GM12878 (cell line): ENCODE measurements at regions not wholly inside any gene's neighbourhood (a gene's known extent, or its start where the extent isn't known, plus 50 kb on each side); places are given as distances from the start of the nearest gene placed in this dataset.

Source experiments
- ATAC-seq: fragments of 200-7000 bp; cut with Tn5 transposase; 3 replicates; pipeline ENCODE4 v1.9.1; 2020; ENCODE audit warnings: mild to moderate bottlenecking, moderate library complexity
- BruUV-seq: library from RNA; stranded (reverse); fragments of 400-500 nt; replicated peaks from 2 replicates; lab custom pipeline; 2021; lab: Mats Ljungman, UMichigan
- CTCF ChIA-PET: fragments of 300-600 bp; sonication (Branson Sonifier 250); formaldehyde crosslinking; extraction: SDS; loops from one replicate; lab custom pipeline; 2021; ENCODE audit warnings: inconsistent platforms; lab: Yijun Ruan, JAX
- POLR2A ChIA-PET: fragments of 350-600 bp; formaldehyde crosslinking; extraction: SDS; loops from one replicate; lab custom pipeline; 2021; ENCODE audit warnings: inconsistent platforms; lab: Charles Lee
- RAD21 ChIA-PET: fragments of 300-600 bp; sonication (Branson Sonifier 250); formaldehyde crosslinking; loops from one replicate; lab custom pipeline; 2023; ENCODE audit warnings: antibody characterized with exemption; ENCODE audit not compliant: unreplicated experiment; lab: Charles Lee
- SMC1A ChIA-PET: fragments of 300-600 bp; sonication (Branson Sonifier 250); formaldehyde crosslinking; loops from one replicate; lab custom pipeline; 2023; ENCODE audit not compliant: unreplicated experiment, uncharacterized antibody; lab: Charles Lee
- DNase-seq: peaks from one replicate; pipeline ENCODE4 v3.0.0-alpha.2; 2011; ENCODE audit warnings: low read depth, low spot score
- FAIRE-seq: peaks from 3 replicates; lab custom pipeline; 2011; peaks lifted over from hg19 to GRCh38; lab: Jason Lieb, UNC
- H2AFZ ChIP-seq: 2 replicates; pipeline ENCODE4 v1.6.0; 2011; ENCODE audit warnings: low read depth, low read length, control low read depth; ENCODE audit not compliant: control insufficient read depth
- H3K27ac ChIP-seq: 2 replicates; pipeline ENCODE4 v1.5.1; 2011; ENCODE audit warnings: control low read depth; ENCODE audit not compliant: control insufficient read depth, insufficient read depth
- H3K27me3 ChIP-seq, 2 experiments: replicated peaks in 1 of 2; 2 replicates each; pipeline versions ENCODE4 v1.6.0 to v1.6.1; 2011; ENCODE audit warnings: low read length in 1 of 2; ENCODE audit not compliant: control insufficient read depth in 2 of 2, insufficient read depth in 2 of 2
- H3K36me3 ChIP-seq, 2 experiments: 2 replicates each; pipeline ENCODE4 v1.5.1; 2011; ENCODE audit warnings: low read length in 1 of 2; ENCODE audit not compliant: control insufficient read depth in 2 of 2, insufficient read depth in 2 of 2
- H3K4me1 ChIP-seq: 2 replicates; pipeline ENCODE4 v1.6.1; 2011; ENCODE audit warnings: mild to moderate bottlenecking, low read length, moderate library complexity, mixed read lengths; ENCODE audit not compliant: control insufficient read depth, insufficient read depth
- H3K4me2 ChIP-seq: 2 replicates; pipeline ENCODE4 v1.6.0; 2011; ENCODE audit warnings: control low read depth; ENCODE audit not compliant: control insufficient read depth, insufficient read depth
- H3K4me3 ChIP-seq: fragments of 200-600 bp; sonication (generic); 2 replicates; pipeline ENCODE4 v1.5.1; 2016
- H3K79me2 ChIP-seq: 2 replicates; pipeline ENCODE4 v1.6.0; 2011; ENCODE audit warnings: low read length; ENCODE audit not compliant: control insufficient read depth, insufficient read depth
- H3K9ac ChIP-seq: 2 replicates; pipeline ENCODE4 v1.8.0; 2011; ENCODE audit warnings: low read length, control low read depth, mixed read lengths; ENCODE audit not compliant: control insufficient read depth, insufficient read depth
- H3K9me3 ChIP-seq: replicated peaks from 3 replicates; pipeline ENCODE4 v1.5.1; 2011; ENCODE audit warnings: mild to moderate bottlenecking, low read length; ENCODE audit not compliant: control insufficient read depth, insufficient read depth
- H4K20me1 ChIP-seq: 2 replicates; pipeline ENCODE4 v1.6.0; 2011; ENCODE audit not compliant: control insufficient read depth, insufficient read depth
- CHD2 ChIP-seq: IDR thresholded peaks from 2 replicates; pipeline ENCODE4 v1.6.1; 2011; ENCODE audit warnings: low read depth, low read length, improper control_type of control experiment, borderline replicate concordance
- ESRRA ChIP-seq: IDR thresholded peaks from 2 replicates; pipeline ENCODE4 v1.6.1; 2012; ENCODE audit warnings: mild to moderate bottlenecking, low read length, improper control_type of control experiment
- JUND ChIP-seq: IDR thresholded peaks from 2 replicates; pipeline ENCODE4 v1.6.1; 2012; ENCODE audit warnings: low read depth, mild to moderate bottlenecking, low read length, improper control_type of control experiment, moderate library complexity
- MTA2 ChIP-seq: fragments of 450-650 bp; IDR thresholded peaks from 2 replicates; pipeline ENCODE4 v1.6.1; 2016; ENCODE audit warnings: low read depth, mild to moderate bottlenecking, moderate library complexity
- PAX8 ChIP-seq: fragments of 450-650 bp; IDR thresholded peaks from 2 replicates; pipeline ENCODE4 v1.6.1; 2017; ENCODE audit warnings: mild to moderate bottlenecking, moderate library complexity
- SPI1 ChIP-seq: IDR thresholded peaks from 2 replicates; pipeline ENCODE4 v1.6.1; 2011; ENCODE audit warnings: low read depth, mild to moderate bottlenecking, low read length, moderate library complexity, borderline replicate concordance; ENCODE audit not compliant: insufficient read depth
- TAF1 ChIP-seq: IDR thresholded peaks from 2 replicates; pipeline ENCODE4 v1.6.1; 2011; ENCODE audit warnings: mild to moderate bottlenecking, low read depth, low read length, borderline replicate concordance
- TBL1XR1 ChIP-seq: IDR thresholded peaks from 2 replicates; pipeline ENCODE4 v1.6.1; 2012; ENCODE audit warnings: low read depth, low read length, improper control_type of control experiment
- whole genome bisulfite sequencing: methylation state at CpG from one replicate; pipeline ENCODE4 v1.1.6; 2016; ENCODE audit warnings: low lambda C conversion rate; ENCODE audit not compliant: insufficient replicate concordance, insufficient coverage; ENCODE audit errors: missing lambda C conversion rate; 5-methylcytosine and 5-hydroxymethylcytosine counted together
- in situ Hi-C: fragments of 300-500 bp; cut with MboI; formaldehyde crosslinking; loops from 9 replicates; pipeline ENCODE4 v1.14.3; 2018; ENCODE audit warnings: mixed read lengths
- intact Hi-C: fragments of 100-400 bp; cut with micrococcal nuclease; formaldehyde crosslinking; loops from one replicate; pipeline ENCODE4 v1.14.2; 2022; ENCODE audit not compliant: unreplicated experiment
- TF ChIP-seq, protein P1 (sequence below): fragments of 450-650 bp; IDR thresholded peaks from 2 replicates; pipeline ENCODE4 v1.6.1; 2017; ENCODE audit warnings: mild to moderate bottlenecking, low read depth, inconsistent platforms; ENCODE audit not compliant: poor library complexity, severe bottlenecking
- TF ChIP-seq, protein P2 (sequence below): fragments of 450-650 bp; IDR thresholded peaks from 2 replicates; pipeline ENCODE4 v1.6.1; 2017; ENCODE audit warnings: borderline replicate concordance
- TF ChIP-seq, protein P3 (sequence below): IDR thresholded peaks from 2 replicates; pipeline ENCODE4 v1.6.1; 2012; ENCODE audit warnings: low read depth, low read length, improper control_type of control experiment
- TF ChIP-seq, protein P4 (sequence below): fragments of 150-350 bp; IDR thresholded peaks from 2 replicates; pipeline ENCODE4 v1.6.1; 2014; ENCODE audit warnings: mild to moderate bottlenecking, low read depth, low read length

DNA sequence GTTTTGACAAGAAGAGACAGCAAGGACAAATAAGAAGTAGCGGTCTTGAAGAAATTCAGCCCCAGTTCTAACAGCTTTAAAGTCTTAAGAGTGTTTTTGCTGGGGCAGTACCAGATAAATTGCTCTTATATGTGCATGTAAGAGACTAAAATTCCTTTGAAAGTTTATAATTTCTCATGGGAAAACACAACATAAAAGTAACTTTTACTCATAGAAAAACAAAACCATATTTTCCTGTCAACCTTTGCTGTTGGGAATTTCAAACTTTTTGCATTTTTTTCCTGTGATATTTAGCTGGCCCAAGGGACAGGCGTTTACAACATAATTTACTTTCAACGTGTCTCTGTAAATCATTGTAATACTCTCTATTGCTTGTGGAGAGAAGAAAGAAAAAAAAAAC lies 767.8 kb upstream of the ZEB2 start:
- TF ChIP-seq, protein P1, sequence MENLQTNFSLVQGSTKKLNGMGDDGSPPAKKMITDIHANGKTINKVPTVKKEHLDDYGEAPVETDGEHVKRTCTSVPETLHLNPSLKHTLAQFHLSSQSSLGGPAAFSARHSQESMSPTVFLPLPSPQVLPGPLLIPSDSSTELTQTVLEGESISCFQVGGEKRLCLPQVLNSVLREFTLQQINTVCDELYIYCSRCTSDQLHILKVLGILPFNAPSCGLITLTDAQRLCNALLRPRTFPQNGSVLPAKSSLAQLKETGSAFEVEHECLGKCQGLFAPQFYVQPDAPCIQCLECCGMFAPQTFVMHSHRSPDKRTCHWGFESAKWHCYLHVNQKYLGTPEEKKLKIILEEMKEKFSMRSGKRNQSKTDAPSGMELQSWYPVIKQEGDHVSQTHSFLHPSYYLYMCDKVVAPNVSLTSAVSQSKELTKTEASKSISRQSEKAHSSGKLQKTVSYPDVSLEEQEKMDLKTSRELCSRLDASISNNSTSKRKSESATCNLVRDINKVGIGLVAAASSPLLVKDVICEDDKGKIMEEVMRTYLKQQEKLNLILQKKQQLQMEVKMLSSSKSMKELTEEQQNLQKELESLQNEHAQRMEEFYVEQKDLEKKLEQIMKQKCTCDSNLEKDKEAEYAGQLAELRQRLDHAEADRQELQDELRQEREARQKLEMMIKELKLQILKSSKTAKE = no peak
- TF ChIP-seq TAF1 (no peak), JUND (no peak), TBL1XR1 (no peak), PAX8 (no peak), MTA2 (no peak), ESRRA (no peak), CHD2 (no peak), SPI1 (no peak)
- TF ChIP-seq, protein P2, sequence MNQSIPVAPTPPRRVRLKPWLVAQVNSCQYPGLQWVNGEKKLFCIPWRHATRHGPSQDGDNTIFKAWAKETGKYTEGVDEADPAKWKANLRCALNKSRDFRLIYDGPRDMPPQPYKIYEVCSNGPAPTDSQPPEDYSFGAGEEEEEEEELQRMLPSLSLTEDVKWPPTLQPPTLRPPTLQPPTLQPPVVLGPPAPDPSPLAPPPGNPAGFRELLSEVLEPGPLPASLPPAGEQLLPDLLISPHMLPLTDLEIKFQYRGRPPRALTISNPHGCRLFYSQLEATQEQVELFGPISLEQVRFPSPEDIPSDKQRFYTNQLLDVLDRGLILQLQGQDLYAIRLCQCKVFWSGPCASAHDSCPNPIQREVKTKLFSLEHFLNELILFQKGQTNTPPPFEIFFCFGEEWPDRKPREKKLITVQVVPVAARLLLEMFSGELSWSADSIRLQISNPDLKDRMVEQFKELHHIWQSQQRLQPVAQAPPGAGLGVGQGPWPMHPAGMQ = no peak
- TF ChIP-seq, protein P3, sequence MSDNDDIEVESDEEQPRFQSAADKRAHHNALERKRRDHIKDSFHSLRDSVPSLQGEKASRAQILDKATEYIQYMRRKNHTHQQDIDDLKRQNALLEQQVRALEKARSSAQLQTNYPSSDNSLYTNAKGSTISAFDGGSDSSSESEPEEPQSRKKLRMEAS = no peak
- TF ChIP-seq, protein P4, sequence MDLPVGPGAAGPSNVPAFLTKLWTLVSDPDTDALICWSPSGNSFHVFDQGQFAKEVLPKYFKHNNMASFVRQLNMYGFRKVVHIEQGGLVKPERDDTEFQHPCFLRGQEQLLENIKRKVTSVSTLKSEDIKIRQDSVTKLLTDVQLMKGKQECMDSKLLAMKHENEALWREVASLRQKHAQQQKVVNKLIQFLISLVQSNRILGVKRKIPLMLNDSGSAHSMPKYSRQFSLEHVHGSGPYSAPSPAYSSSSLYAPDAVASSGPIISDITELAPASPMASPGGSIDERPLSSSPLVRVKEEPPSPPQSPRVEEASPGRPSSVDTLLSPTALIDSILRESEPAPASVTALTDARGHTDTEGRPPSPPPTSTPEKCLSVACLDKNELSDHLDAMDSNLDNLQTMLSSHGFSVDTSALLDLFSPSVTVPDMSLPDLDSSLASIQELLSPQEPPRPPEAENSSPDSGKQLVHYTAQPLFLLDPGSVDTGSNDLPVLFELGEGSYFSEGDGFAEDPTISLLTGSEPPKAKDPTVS = no peak
- TF ChIP-seq, all 136 proteins: peak for 0
- CTCF ChIA-PET = no interaction called here
- in situ Hi-C loops = no loop called here

More for the DNA sequence above, 767.8 kb upstream of the ZEB2 start:
- Histone ChIP-seq H3K4me1 (no peaks in the 10 kb centered on the region), H3K4me3 (no peak overlapping the region), H3K9ac (no peak overlapping the region), H3K79me2 (no peaks in the 10 kb centered on the region), H2AFZ (no peak overlapping the region), H3K36me3 (no peaks in the 10 kb centered on the region), H3K27ac (no peak overlapping the region), H3K4me2 (no peak overlapping the region), H3K9me3 (no peaks in the 10 kb centered on the region), H3K27me3 (no peaks in the 10 kb centered on the region; a peak in 1 of 4 replicates), H4K20me1 (no peaks in the 10 kb centered on the region)
- ChIA-PET SMC1A (no interaction called here), RAD21 (no interaction called here), POLR2A (no interaction called here)
- intact Hi-C loops = no loop called here
- no peak for ATAC-seq
- DNase-seq = no peak
- BruUV-seq = no TSS peak
- FAIRE-seq = no peak
- 5% methylated on average over 3 of the region's 3 CpGs for WGBS
